Transverse colon (tissue), 4 donors: ENCODE measurements at regions not wholly inside any gene's neighbourhood (a gene's known extent, or its start where the extent isn't known, plus 50 kb on each side); places are given as distances from the start of the nearest gene placed in this dataset.

ENCODE experiments used
- DNase-seq: peaks from one replicate; pipeline ENCODE4 v3.0.0-alpha.2; 2019
- H3K27ac ChIP-seq, 4 donors: fragments of 200-600 bp; sonication (generic); 2 replicates each; pipeline ENCODE4 v1.5.1; 2016 to 2018; ENCODE audit warnings: inconsistent platforms in 4 of 4
- H3K27me3 ChIP-seq: fragments of 200-600 bp; sonication (generic); 2 replicates; pipeline ENCODE4 v1.5.1; 2017; ENCODE audit warnings: inconsistent platforms
- H3K36me3 ChIP-seq, 4 donors: fragments of 200-600 bp; sonication (generic); 2 replicates each; pipeline ENCODE4 v1.5.1; 2017 to 2019; ENCODE audit warnings: inconsistent platforms in 4 of 4
- H3K4me1 ChIP-seq, 4 donors: fragments of 200-600 bp; sonication (generic); 2 replicates each; pipeline ENCODE4 v1.5.1; 2017 to 2020; ENCODE audit warnings: inconsistent platforms in 4 of 4
- H3K4me3 ChIP-seq, 4 donors: fragments of 200-600 bp; sonication (generic); 1 replicate in 1 of 4; 2 replicates in 3 of 4; pipeline versions ENCODE4 v1.5.1 to v1.6.1; 2017 to 2019; ENCODE audit warnings: inconsistent platforms in 4 of 4
- H3K9me3 ChIP-seq, 2 donors: fragments of 200-600 bp; sonication (generic); 2 replicates each; pipeline ENCODE4 v1.5.1; 2017 to 2019; ENCODE audit warnings: inconsistent platforms in 2 of 2
- CTCF ChIP-seq, 5 experiments: fragments of 200-600 bp in 3 of 5; fragments of 450-650 bp in 2 of 5; sonication (generic) in 3 of 5; IDR thresholded peaks; 1 replicate in 2 of 5; 2 replicates in 3 of 5; pipeline ENCODE4 v1.5.1; 2016 to 2017; ENCODE audit warnings: antibody characterized with exemption in 5 of 5, inconsistent platforms in 3 of 5, mild to moderate bottlenecking in 2 of 5, moderate library complexity in 1 of 5
- EP300 ChIP-seq: sonication (generic); formaldehyde crosslinking; IDR thresholded peaks from one replicate; pipeline ENCODE4 v1.6.1; 2017; ENCODE audit warnings: antibody characterized with exemption, low read depth
- POLR2A ChIP-seq: fragments of 450-650 bp; IDR thresholded peaks from one replicate; pipeline ENCODE4 v1.6.1; 2016; ENCODE audit warnings: antibody characterized with exemption, mild to moderate bottlenecking, moderate library complexity
- POLR2AphosphoS5 ChIP-seq, 3 donors: sonication (generic); formaldehyde crosslinking; IDR thresholded peaks; one replicate each; pipeline ENCODE4 v1.6.1; 2016; ENCODE audit warnings: antibody characterized with exemption in 3 of 3
- WGBS, 2 donors: methylation state at CpG; one replicate each; pipeline ENCODE4 v1.1.5; 2018; ENCODE audit warnings: low coverage in 1 of 2; 5-methylcytosine and 5-hydroxymethylcytosine counted together
- in situ Hi-C, 4 donors: fragments of 200-750 bp; cut with MboI; loops; one replicate each; pipeline versions ENCODE4 v1.15.0 to v1.15.1; 2017; ENCODE audit warnings: low sequenced_read_pairs in 3 of 4, low pct_ligation_motif_present in 1 of 4, low pct_unique_long_range_greater_than_20kb in 1 of 4
- intact Hi-C: fragments of 100-400 bp; cut with DNase I; formaldehyde crosslinking; loops from one replicate; pipeline ENCODE4 v1.15.1; 2023; ENCODE audit warnings: low total_unique reads

- intact Hi-C loops = no loop called here
- 95 to 96% methylated on average over 5 to 8 of the region's 8 CpGs for WGBS, 2 donors
These were observed 365.2 kb upstream of the LUZP2 start for GRCh38 chr11:24131698-24132097.

GRCh38 chr11:24132471-24132870 lies 364.4 kb upstream of the LUZP2 start:
- 86 to 90% methylated on average over 1 of the region's 1 CpG for WGBS, 2 donors
- Histone ChIP-seq H3K9me3 (no peaks in the 10 kb centered on the region), H3K27me3 (no peaks in the 10 kb centered on the region), H3K36me3 (no peaks in the 10 kb centered on the region), H3K27ac (no peak overlapping the region), H3K4me3 (no peak overlapping the region), H3K4me1 (no peaks in the 10 kb centered on the region)
- no peak for DNase-seq
- intact Hi-C loops = no loop called here
- TF ChIP-seq EP300 = no peak
- no peak for TF ChIP-seq CTCF (IDR thresholded peaks at IDR 0.05)
- TF ChIP-seq POLR2AphosphoS5 (IDR thresholded peaks at IDR 0.05) = no peak
- TF ChIP-seq POLR2A = no peak
- in situ Hi-C loops = no loop called here

More at GRCh38 chr11:24131698-24132097, 365.2 kb upstream of the LUZP2 start:
- H3K9me3 ChIP-seq = no peaks in the 10 kb centered on the region
- in situ Hi-C loops = no loop called here
- TF ChIP-seq CTCF (IDR thresholded peaks at IDR 0.05) (no peak), POLR2AphosphoS5 (IDR thresholded peaks at IDR 0.05) (no peak), POLR2A (no peak), EP300 (no peak)
- H3K4me1 ChIP-seq = no peaks in the 10 kb centered on the region
- H3K27ac ChIP-seq = no peak overlapping the region
- DNase-seq = no peak
- no peak overlapping the region for H3K4me3 ChIP-seq
- H3K27me3 ChIP-seq = no peaks in the 10 kb centered on the region
- no peaks in the 10 kb centered on the region for H3K36me3 ChIP-seq

GRCh38 chr11:24134879-24135589 lies 361.8 kb upstream of the LUZP2 start:
- no peak for DNase-seq
- intact Hi-C loops = no loop called here
- no peaks in the 10 kb centered on the region for H3K9me3 ChIP-seq
- H3K36me3 ChIP-seq = no peaks in the 10 kb centered on the region
- H3K27ac ChIP-seq = no peak overlapping the region
- no peak overlapping the region for H3K4me3 ChIP-seq
- in situ Hi-C loops = no loop called here
- TF ChIP-seq POLR2AphosphoS5 (IDR thresholded peaks at IDR 0.05) = no peak
- TF ChIP-seq EP300 = no peak
- no peak for TF ChIP-seq CTCF (IDR thresholded peaks at IDR 0.05)
- no peak for TF ChIP-seq POLR2A
- no peaks in the 10 kb centered on the region for H3K27me3 ChIP-seq
- no peaks in the 10 kb centered on the region for H3K4me1 ChIP-seq

- no peak for DNase-seq
- Histone ChIP-seq H3K27ac (no peak overlapping the region), H3K4me3 (no peak overlapping the region), H3K27me3 (no peaks in the 10 kb centered on the region), H3K4me1 (no peaks in the 10 kb centered on the region), H3K9me3 (no peaks in the 10 kb centered on the region), H3K36me3 (no peaks in the 10 kb centered on the region)
- in situ Hi-C loops (no loop called here), intact Hi-C loops (no loop called here)
- TF ChIP-seq EP300 (no peak), POLR2AphosphoS5 (IDR thresholded peaks at IDR 0.05) (no peak), CTCF (IDR thresholded peaks at IDR 0.05) (no peak)
- 71 to 80% methylated on average over 4 of the region's 4 CpGs for WGBS, 2 donors
These were observed 354.8 kb upstream of the LUZP2 start for GRCh38 chr11:24142062-24142461.
